Cardiac fibroblast (primary cell): ENCODE measurements at regions not wholly inside any gene's neighbourhood (a gene's known extent, or its start where the extent isn't known, plus 50 kb on each side); places are given as distances from the start of the nearest gene placed in this dataset.

Experiments used
- DNase-seq, 2 donors: peaks; one replicate each; pipeline versions ENCODE4 v3.0.0 to v3.0.0-alpha.2; 2010; ENCODE audit warnings: low read depth in 2 of 2
- H3K4me3 ChIP-seq, 2 donors: replicated peaks in 1 of 2; 1 replicate in 1 of 2; 2 replicates in 1 of 2; pipeline ENCODE4 v1.5.1; 2011; ENCODE audit warnings: low read depth in 2 of 2, low read length in 2 of 2, mild to moderate bottlenecking in 2 of 2, moderate library complexity in 1 of 2
- CTCF ChIP-seq: IDR thresholded peaks from one replicate; pipeline ENCODE4 v1.5.1; 2011; ENCODE audit warnings: low read depth, mild to moderate bottlenecking, low read length, inconsistent platforms

- no peak for DNase-seq
- no peak for TF ChIP-seq CTCF
- H3K4me3 ChIP-seq, result no peak overlapping the region
These were observed 65.3 kb upstream of the IBSP start for GRCh38 chr4:87734084-87734483.

- no peak for TF ChIP-seq CTCF
- DNase-seq, result no peak
- no peak overlapping the region for H3K4me3 ChIP-seq
These were observed 64.4 kb upstream of the IBSP start for GRCh38 chr4:87734936-87735335.

- TF ChIP-seq CTCF, result no peak
- DNase-seq, result peak in 1 of 2 donors; percentile 1
These were observed 60.9 kb upstream of the IBSP start for GRCh38 chr4:87738483-87738882.

GRCh38 chr4:87739494-87739893 lies 59.9 kb upstream of the IBSP start:
- no peak overlapping the region for H3K4me3 ChIP-seq
- no peak for DNase-seq
- TF ChIP-seq CTCF, result no peak

More at GRCh38 chr4:87738483-87738882, 60.9 kb upstream of the IBSP start:
- no peak overlapping the region for H3K4me3 ChIP-seq

- H3K4me3 ChIP-seq, result no peak overlapping the region
- TF ChIP-seq CTCF, result no peak
- no peak for DNase-seq
These were observed 54.1 kb upstream of the IBSP start for GRCh38 chr4:87745064-87745807.

- H3K4me3 ChIP-seq, result no peak overlapping the region
- no peak for TF ChIP-seq CTCF
- DNase-seq, result no peak
These were observed 53.4 kb upstream of the IBSP start for GRCh38 chr4:87746001-87746400.
